ENCODE measurements at regions not wholly inside any gene's neighbourhood (a gene's known extent, or its start where the extent isn't known, plus 50 kb on each side); places are given as distances from the start of the nearest gene placed in this dataset.

DNA sequence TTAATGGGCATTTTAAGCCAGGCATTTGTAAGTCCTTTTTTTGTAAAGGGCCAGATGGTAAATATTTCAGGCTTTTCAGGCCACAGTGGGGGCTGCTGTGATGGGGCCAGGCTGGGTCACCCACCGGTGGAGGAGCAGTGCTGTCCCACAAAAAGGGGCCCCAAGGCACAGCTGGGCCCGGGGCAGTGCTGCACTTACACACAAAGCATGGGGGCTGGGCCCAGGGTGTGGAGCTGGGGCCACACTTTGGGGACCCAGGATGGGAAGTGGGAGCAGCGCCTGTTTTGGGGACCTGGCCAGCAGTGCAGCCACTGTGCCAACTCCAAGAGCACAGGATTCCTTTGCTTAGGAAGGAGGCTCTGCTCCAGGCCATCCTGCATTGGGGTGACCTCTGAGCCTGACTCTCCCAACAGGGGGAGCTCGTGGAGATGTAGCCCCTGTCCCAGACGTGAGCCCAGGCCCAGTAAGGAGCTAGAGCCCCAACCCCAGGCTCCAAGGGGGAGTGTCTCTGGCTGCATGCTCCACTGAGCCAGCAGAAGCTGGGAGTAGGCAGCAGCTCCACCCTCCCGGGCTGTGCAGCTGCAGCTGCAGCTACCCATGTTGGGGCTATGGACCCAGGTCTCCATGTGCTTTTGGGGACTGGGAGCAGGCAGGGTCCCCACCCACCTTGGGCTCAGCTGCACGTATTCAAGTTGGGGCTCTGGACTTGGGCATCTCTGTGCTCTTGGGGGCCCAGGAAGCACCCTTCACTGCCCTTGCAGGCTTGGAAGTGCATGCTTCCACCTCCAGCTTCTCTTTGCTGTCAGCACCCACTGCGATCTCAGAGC, 1036.5 kb upstream of the CNTNAP5 start:
- no peak for DNase-seq (ENCODE audit: low spot score)

DNA sequence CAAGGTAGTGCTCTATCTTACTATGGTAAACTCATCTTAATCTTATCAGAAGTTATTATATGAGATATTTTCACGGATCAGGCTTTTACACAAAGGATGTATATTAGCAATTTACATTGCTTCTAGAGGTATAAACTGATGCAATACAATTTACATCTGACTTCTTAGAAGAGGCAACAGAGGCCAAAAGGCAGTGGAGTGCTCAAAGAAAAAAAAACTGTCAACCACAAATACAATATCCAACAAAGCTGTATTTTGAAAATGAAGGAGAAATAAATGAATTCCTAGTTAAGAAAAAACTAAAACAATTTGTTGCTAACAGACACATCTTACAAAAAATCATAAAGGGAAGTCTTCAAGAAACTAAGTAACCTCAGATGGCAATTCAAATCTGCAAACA, 1031.5 kb upstream of the CNTNAP5 start:
- DNase-seq (ENCODE audit: low spot score), result no peak

DNA sequence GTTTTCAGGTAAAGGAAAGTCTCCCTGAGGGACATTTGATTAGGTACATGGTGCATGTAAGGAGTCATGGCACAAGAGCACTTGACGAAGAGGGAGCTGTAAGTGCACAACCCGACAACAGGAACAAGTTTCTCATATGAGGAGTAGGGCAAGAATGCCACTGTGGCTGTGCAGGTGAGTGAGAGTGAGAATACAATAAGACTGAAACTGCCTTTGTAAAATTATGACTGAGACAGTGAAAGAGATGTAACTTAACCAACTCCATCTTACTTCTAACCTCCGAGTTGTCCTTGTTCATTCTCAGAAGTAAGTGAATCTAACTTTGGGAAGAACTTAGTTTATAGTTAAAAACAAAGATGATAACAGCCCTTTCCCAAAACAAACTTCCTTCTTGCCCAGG, 1025.8 kb upstream of the CNTNAP5 start:
- no peak for DNase-seq (ENCODE audit: low spot score)

DNA sequence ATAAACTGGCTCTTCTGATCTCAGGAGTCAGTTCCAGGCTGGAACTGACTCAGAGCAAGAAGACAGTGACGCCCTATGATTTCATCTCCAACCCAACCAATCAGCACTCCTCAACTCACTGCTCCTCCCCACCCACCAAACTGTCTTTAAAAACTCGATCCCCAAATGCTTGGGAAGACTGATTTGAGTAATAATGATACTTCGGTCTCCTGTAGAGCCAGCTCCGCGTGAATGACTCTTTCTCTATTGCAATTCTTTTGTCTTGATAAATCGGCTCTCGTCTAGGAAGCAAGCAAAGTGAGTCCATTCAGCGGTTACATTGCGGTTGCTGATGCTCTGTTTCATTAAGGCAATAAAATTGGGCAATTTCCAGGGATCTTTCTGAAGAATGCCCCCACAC, 1025.3 kb upstream of the CNTNAP5 start:
- no peak for DNase-seq (ENCODE audit: low spot score)

DNA sequence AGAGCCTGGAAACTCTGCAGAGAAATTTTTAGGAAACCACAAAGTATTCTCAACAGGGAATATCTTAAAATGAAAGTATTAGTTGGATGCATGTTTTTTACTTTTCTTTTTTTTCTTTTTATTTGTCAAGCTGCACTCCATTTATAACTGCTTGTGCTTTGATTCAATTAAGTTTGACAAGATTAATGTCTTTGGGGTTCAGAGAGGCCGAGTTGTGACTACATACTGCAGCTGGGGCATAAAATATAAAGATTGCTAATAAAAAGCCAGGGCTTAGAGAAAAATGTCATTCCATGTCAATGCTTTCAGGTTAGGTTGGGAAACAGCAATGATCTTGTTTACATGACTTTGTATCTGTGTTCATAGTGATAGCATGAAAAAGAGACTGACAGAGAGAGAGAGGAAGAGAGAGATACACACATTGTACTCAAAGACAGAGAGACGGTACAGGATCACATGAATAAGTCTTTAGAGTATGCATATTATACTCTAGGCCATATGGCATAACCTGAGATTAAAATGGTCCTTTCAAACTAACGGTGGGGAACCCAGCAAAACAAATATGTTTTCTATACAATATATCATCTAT, 1022.3 kb upstream of the CNTNAP5 start:
- DNase-seq (ENCODE audit: low spot score), result no peak

DNA sequence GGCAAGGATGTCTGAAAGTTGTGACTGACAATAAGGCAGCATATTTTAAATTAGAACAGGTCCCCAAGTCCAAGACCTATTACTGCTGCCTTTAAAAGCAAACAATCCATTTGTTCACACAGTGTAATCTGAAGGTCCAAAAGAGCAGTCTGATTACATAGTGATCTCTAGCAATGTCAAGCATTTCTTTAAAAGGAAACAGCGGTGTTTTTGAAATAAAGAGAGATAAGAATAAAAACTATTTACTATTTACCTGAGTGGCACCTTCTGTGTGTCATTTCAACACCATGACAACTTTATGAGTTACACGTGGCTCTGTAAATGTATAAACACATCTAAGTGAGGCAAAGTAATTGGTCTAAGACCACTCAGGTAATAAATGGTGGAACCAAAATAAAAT, 1009.9 kb upstream of the CNTNAP5 start:
- no peak for DNase-seq (ENCODE audit: low spot score)

DNA sequence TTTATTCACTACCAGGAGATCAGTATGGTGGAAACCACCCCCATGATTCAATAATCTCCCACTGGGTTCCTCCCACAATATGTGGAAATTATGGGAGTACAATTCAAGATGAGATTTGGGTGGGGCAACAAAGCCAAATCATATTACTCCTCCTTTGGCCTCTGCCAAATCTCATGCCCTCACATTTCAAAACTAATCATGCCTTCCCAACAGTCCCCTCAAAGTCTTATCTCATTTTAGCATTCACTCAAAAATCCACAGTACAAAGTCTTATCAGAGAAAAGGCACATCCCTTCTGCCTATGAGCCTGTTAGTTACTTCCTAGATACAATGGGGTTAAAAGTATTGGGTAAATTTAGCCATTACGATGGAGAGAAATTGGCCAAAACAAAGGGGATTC, 989.5 kb upstream of the CNTNAP5 start:
- DNase-seq (ENCODE audit: low spot score), result no peak

DNA sequence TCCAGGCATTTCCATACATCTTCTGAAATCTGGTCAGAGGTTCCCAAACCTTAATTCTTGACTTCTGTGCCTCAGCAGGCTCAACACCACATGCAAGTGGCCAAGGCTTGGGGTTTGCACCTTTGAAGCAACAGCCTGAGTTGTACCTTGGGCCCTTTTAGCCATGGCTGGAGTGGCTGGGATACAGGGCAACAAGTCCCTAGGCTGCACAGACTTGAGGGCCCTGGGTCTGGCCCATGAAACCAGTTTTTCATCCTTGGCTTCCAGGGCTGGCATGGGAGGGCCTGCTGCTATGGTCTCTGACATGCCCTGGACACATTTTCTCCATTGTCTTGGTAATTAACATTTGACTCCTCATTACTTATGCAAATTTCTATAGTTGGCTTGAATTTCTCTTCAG, 988.8 kb upstream of the CNTNAP5 start:
- no peak for DNase-seq (ENCODE audit: low spot score)

DNA sequence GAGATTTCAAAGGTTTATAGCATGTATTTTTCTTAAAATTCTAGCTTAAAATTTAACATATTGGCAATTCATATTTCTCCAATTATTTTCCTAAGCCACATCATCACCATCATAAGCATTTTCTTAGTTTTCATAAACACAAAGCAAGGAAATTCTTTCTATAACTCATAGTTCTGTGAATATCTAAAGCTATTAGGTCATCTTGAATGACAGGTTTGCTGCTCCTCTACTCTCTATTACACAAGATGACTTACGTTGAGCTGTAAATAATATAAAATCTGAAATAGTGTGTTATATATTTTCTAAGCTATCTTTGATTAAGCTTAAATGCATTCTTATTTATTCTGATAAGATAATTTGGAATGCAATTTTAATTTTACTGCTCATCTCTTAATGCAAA, 984.6 kb upstream of the CNTNAP5 start:
- no peak for DNase-seq (ENCODE audit: low spot score)

DNA sequence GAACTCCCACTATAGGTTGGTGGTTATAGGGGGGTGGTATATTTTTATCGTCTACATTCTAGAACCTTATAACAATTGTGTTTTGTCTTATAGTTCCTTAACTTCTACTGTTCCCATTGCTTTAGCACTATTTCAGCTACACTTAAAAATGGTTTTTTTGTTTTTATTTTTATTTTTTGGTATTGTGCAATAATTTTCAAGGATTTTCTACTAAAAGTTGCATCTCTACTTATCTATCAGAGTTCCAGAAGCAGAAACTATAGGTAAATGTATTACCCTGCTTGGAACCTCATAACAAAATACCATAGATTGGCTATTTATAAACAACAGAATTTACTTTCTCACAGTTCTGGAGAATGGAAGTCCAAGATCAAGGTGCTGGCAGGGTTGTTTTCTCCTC, 981.6 kb upstream of the CNTNAP5 start:
- DNase-seq (ENCODE audit: low spot score), result no peak

DNA sequence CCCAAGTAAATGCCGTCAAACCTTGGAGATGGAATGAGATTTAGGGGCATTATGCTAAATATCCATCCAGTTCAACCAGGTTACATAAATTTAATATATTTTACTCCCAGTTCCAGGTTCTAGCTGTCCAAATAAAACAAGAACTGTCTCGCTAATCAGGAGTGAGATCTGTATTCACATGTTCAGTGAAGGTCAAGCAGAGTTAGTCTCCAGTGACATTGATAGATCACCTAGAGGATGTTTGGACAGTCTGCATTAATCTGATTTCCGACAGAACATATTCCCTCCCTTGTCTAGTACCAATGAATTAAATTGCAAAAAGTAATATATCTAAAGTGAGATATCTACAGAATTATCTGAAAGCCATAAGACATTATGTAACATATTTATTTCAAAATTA, 979.4 kb upstream of the CNTNAP5 start:
- no peak for DNase-seq (ENCODE audit: low spot score)

DNA sequence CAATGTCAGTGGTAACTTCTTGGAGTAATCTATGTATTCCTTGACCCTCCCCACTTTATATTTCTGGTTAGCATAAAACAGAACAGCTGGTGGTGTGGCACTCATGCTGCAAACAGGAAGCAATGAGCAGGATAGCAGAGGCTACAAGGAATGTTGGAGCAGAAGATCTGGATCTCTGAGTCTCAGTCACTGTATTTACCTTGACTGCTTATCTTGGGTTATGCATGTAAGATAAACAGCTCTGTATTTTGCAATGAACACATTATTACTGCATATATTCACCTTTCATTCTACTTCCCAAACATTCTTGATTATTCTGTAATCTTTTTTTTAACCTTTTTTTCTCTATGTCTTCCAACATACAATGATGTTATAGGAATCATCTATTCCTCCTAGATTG, 977.9 kb upstream of the CNTNAP5 start:
- no peak for DNase-seq (ENCODE audit: low spot score)

DNA sequence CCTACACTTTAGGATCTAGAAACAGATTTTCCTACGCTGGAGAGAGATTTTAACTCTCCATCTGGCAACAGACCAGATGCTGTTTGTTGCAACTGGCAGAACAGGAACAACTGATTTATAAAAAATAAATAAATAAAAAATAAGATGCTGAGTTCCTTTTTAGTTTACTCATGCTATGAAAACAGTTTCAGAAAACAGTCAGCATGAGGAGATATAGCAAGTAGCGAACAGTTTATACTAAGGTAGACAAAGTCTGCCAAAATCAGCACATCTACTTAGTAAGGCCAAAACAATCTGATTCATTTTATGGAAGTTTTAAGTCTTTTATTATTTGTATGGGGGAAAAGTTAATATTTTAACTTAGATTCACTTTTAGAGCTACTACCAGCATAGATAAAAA, 974.0 kb upstream of the CNTNAP5 start:
- DNase-seq (ENCODE audit: low spot score), result no peak

DNA sequence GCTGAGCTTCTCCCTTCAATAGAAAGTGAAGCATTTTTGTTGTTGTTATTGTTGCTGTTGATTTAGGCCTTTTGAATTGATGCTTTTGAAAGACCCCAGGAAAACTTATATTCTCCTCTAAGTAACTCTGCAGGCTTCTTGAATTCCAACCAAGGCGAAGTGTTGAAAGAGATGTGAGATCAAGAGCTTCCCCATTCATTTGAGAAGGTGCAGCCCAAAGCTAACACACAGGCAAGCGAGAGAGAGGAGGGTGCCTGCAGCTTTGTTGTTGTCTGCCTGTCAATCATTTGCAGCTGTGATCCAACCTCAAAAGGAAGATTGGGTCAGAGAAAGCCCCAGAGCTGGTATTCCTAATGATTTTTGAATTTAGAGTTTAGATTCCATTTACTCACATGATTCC, 963.6 kb upstream of the CNTNAP5 start:
- no peak for DNase-seq (ENCODE audit: low spot score)

DNA sequence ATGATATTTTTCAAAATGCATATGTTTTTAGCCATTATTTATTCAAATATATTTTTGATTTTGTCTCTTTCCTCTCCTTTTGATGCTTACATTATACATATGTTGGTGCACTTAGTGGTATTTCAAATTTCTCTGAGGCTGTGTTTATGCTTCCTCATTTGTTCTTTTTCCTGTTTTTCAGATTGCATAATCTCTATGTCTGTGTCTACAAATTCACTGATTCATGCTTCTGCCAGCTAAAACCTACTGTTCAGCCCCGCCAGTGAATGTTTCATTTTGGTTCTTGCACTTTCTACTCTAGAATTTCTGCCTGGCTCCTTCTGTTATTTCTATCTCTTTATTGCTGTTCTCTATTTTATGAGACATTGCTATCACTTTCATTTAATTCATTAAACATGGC, 951.7 kb upstream of the CNTNAP5 start:
- no peak for DNase-seq (ENCODE audit: low spot score)

DNA sequence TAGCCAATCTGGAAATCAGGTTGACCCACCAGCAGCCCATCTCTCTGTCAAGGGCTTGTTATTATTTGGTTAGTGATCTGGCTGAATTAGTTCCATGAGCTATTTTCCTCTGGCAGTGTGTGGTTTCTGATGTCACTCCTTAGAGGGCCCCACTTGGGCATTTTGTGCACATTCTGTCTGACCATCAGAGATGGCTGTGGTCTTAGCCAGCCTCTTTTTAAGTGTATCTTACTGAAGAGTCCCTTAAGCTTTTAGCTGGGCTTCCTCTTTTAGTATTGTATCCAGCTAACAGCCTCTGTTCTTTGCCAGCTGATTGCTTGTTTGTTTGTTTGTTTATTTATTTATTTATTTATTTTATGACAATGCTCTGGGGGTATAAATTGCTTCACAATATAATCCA, 951.1 kb upstream of the CNTNAP5 start:
- no peak for DNase-seq (ENCODE audit: low spot score)

DNA sequence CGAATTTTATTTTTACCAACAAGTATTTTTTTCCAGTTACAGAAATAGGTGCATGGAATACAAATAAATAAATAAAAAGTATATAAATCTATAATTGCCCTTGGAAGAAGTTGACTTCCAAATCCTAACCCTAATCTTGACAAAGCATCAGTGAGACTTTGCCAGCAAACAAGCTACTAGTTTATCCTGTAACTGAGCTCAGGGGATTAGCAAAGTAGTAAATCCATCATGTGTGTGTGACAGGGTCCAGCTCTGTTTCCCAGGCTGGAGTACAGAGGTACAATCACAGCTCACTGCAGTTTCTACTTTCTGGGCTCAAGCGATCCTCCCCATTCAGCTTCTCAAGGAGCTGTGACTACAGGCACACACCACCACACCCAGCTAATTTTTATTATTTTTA, 948.0 kb upstream of the CNTNAP5 start:
- DNase-seq (ENCODE audit: low spot score), result no peak

DNA sequence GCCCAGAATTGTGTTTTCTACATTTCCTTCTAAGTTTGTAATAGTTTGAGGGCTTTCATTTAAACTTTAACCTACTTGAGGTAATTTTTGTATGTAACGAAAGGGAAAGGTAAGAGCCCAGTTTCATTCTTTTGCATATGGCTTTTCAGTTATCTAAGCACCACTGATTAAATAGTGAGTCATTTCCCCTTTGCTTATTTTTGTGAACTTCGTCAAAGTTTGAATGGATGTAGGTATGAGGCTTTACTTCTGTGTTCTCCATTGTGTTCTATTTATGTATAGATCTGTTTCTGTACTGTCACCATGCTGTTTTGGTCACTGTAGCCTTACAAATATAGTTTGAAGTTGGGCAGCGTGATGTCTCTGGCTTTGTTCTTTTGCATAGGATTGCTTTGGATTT, 944.8 kb upstream of the CNTNAP5 start:
- no peak for DNase-seq (ENCODE audit: low spot score)

DNA sequence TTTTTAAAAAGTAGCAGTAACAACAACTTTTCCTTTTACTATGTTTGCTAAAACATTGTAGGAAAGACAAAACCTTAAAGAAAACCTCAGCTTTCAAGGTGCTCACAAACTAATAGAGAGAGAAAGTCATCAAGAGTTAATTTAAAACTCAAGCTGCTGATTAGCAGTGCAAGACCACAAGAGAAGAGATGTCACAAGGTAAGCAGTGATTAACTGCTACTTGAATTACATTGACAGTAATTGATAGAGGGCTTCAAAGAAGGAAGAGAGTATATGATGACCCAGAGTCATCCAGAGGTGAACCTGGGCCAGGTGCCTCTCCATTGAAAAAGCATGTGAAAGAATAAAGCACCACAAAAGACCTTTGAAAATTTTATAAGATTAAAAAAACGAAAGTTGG, 939.6 kb upstream of the CNTNAP5 start:
- DNase-seq (ENCODE audit: low spot score), result no peak

DNA sequence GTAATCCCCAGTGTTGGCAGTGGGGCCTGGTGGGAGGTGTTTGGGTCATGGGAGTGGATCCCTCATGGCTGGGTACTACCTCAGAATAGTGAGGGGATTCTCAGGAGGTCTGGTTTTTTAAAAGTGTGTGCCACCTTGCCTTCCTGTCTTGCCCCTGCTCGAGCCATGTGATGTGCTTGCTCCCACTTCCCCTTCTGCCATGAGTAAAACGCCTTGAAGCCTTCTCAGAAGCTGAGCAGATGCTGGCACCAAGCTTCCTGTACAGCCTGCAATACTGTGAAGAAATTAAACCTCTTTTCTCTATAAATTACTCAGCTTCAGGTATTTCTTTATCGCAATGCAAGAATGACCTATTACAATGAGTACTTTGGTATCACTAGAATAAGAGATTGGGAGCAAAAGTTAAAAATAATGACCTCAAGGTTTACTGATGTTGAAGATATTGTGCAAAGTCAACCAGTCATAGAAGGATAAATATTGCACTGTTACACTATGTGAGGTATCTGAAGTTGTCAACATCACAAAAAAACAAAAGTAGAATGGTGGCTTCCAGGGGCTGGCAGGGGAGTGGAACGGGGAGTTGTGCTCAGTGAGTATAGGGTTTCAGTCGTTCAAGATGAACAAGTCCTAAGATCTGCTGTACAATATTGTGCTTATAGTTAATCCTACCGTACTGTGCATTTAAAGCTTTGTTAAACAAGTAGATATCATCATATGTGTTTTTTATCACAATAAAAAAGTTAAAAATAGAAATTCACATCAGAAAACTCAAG, 938.3 kb upstream of the CNTNAP5 start:
- no peak for DNase-seq (ENCODE audit: low spot score)

DNA sequence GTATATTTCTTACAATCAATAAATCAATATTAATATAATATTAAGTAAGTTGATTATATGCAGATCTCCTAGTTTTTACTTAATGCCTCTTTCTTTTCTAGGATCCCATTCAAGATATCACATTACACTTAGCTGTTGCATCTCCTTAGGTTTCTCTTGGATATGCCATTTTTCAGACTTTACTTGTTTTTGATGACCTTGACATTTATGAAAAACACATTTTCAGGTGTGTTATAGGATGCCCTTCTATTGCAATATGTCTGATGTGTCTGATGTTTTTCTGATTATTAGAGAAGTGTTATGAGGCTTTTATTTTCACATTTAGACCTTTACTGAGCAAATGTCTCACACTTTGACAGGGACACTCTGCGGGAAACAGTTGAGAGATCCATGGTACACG, 933.6 kb upstream of the CNTNAP5 start:
- no peak for DNase-seq (ENCODE audit: low spot score)

DNA sequence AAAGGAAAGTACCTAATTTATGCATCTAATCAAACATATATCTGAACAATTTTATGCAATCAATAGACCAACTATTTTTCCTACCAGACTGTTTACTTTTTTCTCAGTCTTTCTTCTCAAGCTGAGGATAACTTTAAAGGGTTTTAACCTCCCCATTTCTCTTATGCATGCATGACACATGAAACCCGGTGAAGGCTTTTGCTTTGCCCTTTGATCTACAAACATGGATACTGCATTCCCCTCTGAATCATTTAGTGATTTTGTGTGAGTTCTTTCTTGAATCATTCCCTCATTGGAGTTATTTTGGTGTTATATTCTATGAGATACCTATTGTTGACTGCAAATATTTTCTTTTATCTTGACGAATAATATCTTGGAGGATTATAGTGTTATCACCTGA, 931.9 kb upstream of the CNTNAP5 start:
- DNase-seq (ENCODE audit: low spot score), result no peak

DNA sequence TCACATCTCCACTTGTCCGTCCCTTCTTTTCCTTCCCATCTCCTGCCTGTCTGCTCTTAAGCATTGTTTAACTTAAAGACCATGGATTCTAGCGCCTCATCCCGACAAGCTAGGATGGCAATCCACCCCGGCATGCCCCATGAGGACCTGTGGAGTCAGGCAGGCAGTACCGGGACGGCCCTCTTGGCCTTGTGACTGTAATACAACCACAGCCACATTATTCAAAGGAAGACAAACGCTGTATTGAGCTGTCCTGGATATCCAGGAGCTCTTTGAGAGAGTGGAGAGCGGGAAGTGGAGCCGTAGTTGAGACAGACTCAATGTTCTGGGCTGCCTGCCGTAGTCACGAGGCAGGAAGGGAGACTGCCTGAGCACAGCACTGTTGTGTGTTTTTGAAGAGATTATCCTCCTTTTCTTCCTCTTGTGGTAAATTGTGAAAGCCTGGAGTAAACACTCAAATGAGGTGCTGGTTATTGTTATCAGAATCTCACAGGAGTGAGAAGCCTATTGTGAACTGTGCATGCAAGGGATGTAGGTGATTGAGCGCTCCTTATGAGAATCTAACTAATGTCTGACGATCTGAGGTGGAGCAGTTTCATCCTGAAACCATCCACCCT, 929.8 kb upstream of the CNTNAP5 start:
- no peak for DNase-seq (ENCODE audit: low spot score)
